Endothelial cell of umbilical vein (primary cell): ENCODE measurements at regions not wholly inside any gene's neighbourhood (a gene's known extent, or its start where the extent isn't known, plus 50 kb on each side); places are given as distances from the start of the nearest gene placed in this dataset.

Experiments
- BruUV-seq: library from RNA; stranded (reverse); fragments of 400-500 nt; replicated peaks from 2 replicates; lab custom pipeline; 2021; lab: Mats Ljungman, UMichigan
- CTCF ChIA-PET: fragments of 300-600, 350-600 bp; sonication (Branson Sonifier 250); formaldehyde crosslinking; loops from one replicate; lab custom pipeline; 2021; ENCODE audit warnings: antibody characterized with exemption, inconsistent platforms; lab: Charles Lee
- POLR2A ChIA-PET: fragments of 300-600, 350-600 bp; sonication (Branson Sonifier 250); formaldehyde crosslinking; loops from one replicate; lab custom pipeline; 2021; ENCODE audit warnings: antibody characterized with exemption, inconsistent platforms; lab: Charles Lee
- DNase-seq: peaks from one replicate; pipeline ENCODE4 v3.0.0-alpha.2; 2011; ENCODE audit warnings: low read depth, low spot score
- FAIRE-seq: peaks from 2 replicates; lab custom pipeline; 2011; peaks lifted over from hg19 to GRCh38; lab: Jason Lieb, UNC
- H2AFZ ChIP-seq: 2 replicates; pipeline ENCODE4 v1.6.0; 2012; ENCODE audit warnings: low read depth, low read length, control low read depth, inconsistent platforms
- H3K27ac ChIP-seq: 2 replicates; pipeline ENCODE4 v1.5.1; 2011; ENCODE audit warnings: low read depth, mild to moderate bottlenecking, control low read depth, low read length, moderate library complexity; ENCODE audit not compliant: insufficient read depth
- H3K27me3 ChIP-seq, 2 experiments: 2 replicates each; pipeline versions ENCODE4 v1.6.0 to v1.6.1; 2011; ENCODE audit warnings: low read length in 2 of 2, mixed read lengths in 1 of 2; ENCODE audit not compliant: control insufficient read depth in 2 of 2, insufficient read depth in 2 of 2
- H3K36me3 ChIP-seq, 2 experiments: 2 replicates in 1 of 2; 3 replicates in 1 of 2; pipeline ENCODE4 v1.5.1; 2011; ENCODE audit warnings: low read length in 2 of 2, mild to moderate bottlenecking in 1 of 2, moderate library complexity in 1 of 2; ENCODE audit not compliant: control insufficient read depth in 2 of 2, insufficient read depth in 2 of 2; ENCODE audit errors: extremely low read depth in 1 of 2
- H3K4me1 ChIP-seq: 3 replicates; pipeline ENCODE4 v1.5.1; 2011; ENCODE audit warnings: mild to moderate bottlenecking, low read length; ENCODE audit not compliant: control insufficient read depth, insufficient read depth; ENCODE audit errors: extremely low read depth
- H3K4me2 ChIP-seq: 2 replicates; pipeline ENCODE4 v1.6.1; 2011; ENCODE audit warnings: low read length, control low read depth, mixed read lengths; ENCODE audit not compliant: insufficient read depth
- H3K4me3 ChIP-seq, 3 experiments: fragments of 200-600 bp in 1 of 3; sonication (generic), shearing (Covaris generic) in 1 of 3; replicated peaks in 1 of 3; 2 replicates each; pipeline ENCODE4 v1.5.1; 2011 to 2016; ENCODE audit warnings: control low read depth in 3 of 3, low read length in 3 of 3, mild to moderate bottlenecking in 2 of 3, inconsistent platforms in 1 of 3, low read depth in 1 of 3, moderate library complexity in 1 of 3; ENCODE audit not compliant: insufficient read depth in 1 of 3
- H3K79me2 ChIP-seq: 2 replicates; pipeline ENCODE4 v1.6.0; 2012; ENCODE audit warnings: low read length, inconsistent platforms; ENCODE audit not compliant: control insufficient read depth, insufficient read depth
- H3K9ac ChIP-seq: replicated peaks from 2 replicates; pipeline ENCODE3; 2011; ENCODE audit warnings: low read length, control low read depth; ENCODE audit not compliant: insufficient read depth; ENCODE audit errors: extremely low read depth
- H3K9me1 ChIP-seq: replicated peaks from 3 replicates; pipeline ENCODE4 v1.6.0; 2011; ENCODE audit warnings: mild to moderate bottlenecking, low read length; ENCODE audit not compliant: control insufficient read depth, insufficient read depth; ENCODE audit errors: extremely low read depth
- H3K9me3 ChIP-seq: replicated peaks from 2 replicates; pipeline ENCODE4 v1.5.1; 2012; ENCODE audit warnings: low read length, inconsistent platforms; ENCODE audit not compliant: control insufficient read depth, insufficient read depth
- H4K20me1 ChIP-seq: replicated peaks from 2 replicates; pipeline ENCODE3; 2011; ENCODE audit warnings: mild to moderate bottlenecking, low read length; ENCODE audit not compliant: control insufficient read depth, insufficient read depth; ENCODE audit errors: extremely low read depth
- CTCF ChIP-seq, 2 donors: IDR thresholded peaks; 1 replicate in 1 of 2; 2 replicates in 1 of 2; pipeline ENCODE4 v1.5.1; 2011; ENCODE audit warnings: low read length in 2 of 2, mild to moderate bottlenecking in 2 of 2, moderate library complexity in 2 of 2, control low read depth in 1 of 2, inconsistent platforms in 1 of 2, low read depth in 1 of 2; ENCODE audit not compliant: insufficient read depth in 1 of 2; ENCODE audit errors: extremely low read depth in 1 of 2
- EZH2 ChIP-seq: IDR thresholded peaks from 2 replicates; pipeline ENCODE4 v1.6.1; 2012; ENCODE audit warnings: borderline replicate concordance, low read depth, mild to moderate bottlenecking, moderate library complexity, low read length, inconsistent platforms; ENCODE audit not compliant: severe bottlenecking
- FOS ChIP-seq: IDR thresholded peaks from 2 replicates; pipeline ENCODE4 v1.6.1; 2011; ENCODE audit warnings: mild to moderate bottlenecking, low read length, moderate library complexity, borderline replicate concordance; ENCODE audit not compliant: insufficient read depth
- GATA2 ChIP-seq: IDR thresholded peaks from 2 replicates; pipeline ENCODE4 v1.7.0; 2011; ENCODE audit warnings: low read depth, mild to moderate bottlenecking, moderate library complexity, mixed read lengths, low read length; ENCODE audit not compliant: insufficient read length, insufficient read depth
- JUN ChIP-seq: IDR thresholded peaks from 2 replicates; pipeline ENCODE4 v1.6.1; 2011; ENCODE audit warnings: borderline replicate concordance, low read depth; ENCODE audit not compliant: insufficient read length, insufficient read depth
- MAX ChIP-seq: IDR thresholded peaks from 2 replicates; pipeline ENCODE4 v1.6.1; 2011; ENCODE audit not compliant: insufficient read depth, insufficient read length
- MYC ChIP-seq: IDR thresholded peaks from one replicate; pipeline ENCODE4 v1.6.1; 2011; ENCODE audit warnings: mild to moderate bottlenecking, low read depth, low read length
- POLR2A ChIP-seq: IDR thresholded peaks from 2 replicates; pipeline ENCODE4 v1.6.1; 2012; ENCODE audit warnings: low read depth, mild to moderate bottlenecking, control low read depth, low read length
- POLR2AphosphoS5 ChIP-seq: IDR thresholded peaks from 2 replicates; pipeline ENCODE4 v1.6.1; 2012; ENCODE audit warnings: low read depth, mild to moderate bottlenecking, control low read depth, low read length, moderate library complexity; ENCODE audit not compliant: insufficient read depth
- dilution Hi-C: fragments of 300-500 bp; cut with MboI; formaldehyde crosslinking; loops from one replicate; pipeline ENCODE4 v1.15.0; 2019; ENCODE audit warnings: low sequenced_read_pairs; ENCODE audit not compliant: extremely low pct_ligation_motif_present
- intact Hi-C: fragments of 100-400 bp; cut with micrococcal nuclease; formaldehyde crosslinking; loops from one replicate; pipeline ENCODE4 v1.10.0; 2022

DNA sequence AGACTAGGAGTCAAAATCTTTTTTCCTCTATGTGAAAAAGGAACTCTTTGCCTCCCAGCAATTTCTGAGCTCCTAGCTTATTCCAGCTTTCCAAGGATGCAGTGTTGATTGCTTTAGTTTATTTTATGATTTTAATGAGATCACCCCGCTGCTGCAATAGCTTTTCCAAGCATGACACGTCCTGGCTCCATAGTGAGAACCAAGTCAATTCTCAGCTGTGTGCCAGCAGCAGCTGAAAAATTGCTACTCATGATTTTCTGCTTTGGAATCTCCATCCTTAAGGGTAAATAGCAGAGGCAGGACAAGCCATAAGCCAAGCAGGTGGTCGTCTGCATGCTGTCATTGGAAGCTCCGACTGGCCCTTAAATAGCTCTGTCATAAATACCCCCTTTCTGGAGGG, 64.5 kb downstream of the FTHL17 start:
- Histone ChIP-seq H3K27ac (no peak overlapping the region), H3K9me1 (no peaks in the 10 kb centered on the region), H3K4me2 (no peak overlapping the region), H3K36me3 (no peaks in the 10 kb centered on the region), H3K9me3 (no peaks in the 10 kb centered on the region), H3K27me3 (no peaks in the 10 kb centered on the region), H3K79me2 (no peaks in the 10 kb centered on the region), H3K4me1 (no peaks in the 10 kb centered on the region), H2AFZ (no peak overlapping the region), H3K9ac (no peak overlapping the region), H4K20me1 (no peaks in the 10 kb centered on the region), H3K4me3 (no peak overlapping the region)
- ChIA-PET POLR2A (no interaction called here), CTCF (no interaction called here)
- no peak for TF ChIP-seq FOS
- no peak for TF ChIP-seq MYC
- TF ChIP-seq JUN = no peak
- TF ChIP-seq CTCF (IDR thresholded peaks at IDR 0.05; ENCODE audit: extremely low read depth in 1 of 2, insufficient read depth in 1 of 2, low read depth in 1 of 2, low read length in 2 of 2) = no peak
- TF ChIP-seq EZH2 = no peak
- no peak for TF ChIP-seq MAX
- no peak for TF ChIP-seq GATA2
- TF ChIP-seq POLR2A = no peak
- TF ChIP-seq POLR2AphosphoS5 = no peak
- intact Hi-C loops (no loop called here), dilution Hi-C loops (no loop called here)
- BruUV-seq = no TSS peak
- no peak for FAIRE-seq
- no peak for DNase-seq
